ENCODE measurements at regions not wholly inside any gene's neighbourhood (a gene's known extent, or its start where the extent isn't known, plus 50 kb on each side); places are given as distances from the start of the nearest gene placed in this dataset.
A peak's percentile ranks its signal among the peaks of the same experiment; 100 is the strongest.
"Not testable (repeated sequence)": the region's sequence is repeated elsewhere in the genome, so short reads cannot be mapped to it uniquely, and the experiment has no call there.

GRCh38 chr4:18616720-18617119 is 595.2 kb upstream of the LCORL start:
- no peak overlapping the region for H3K4me3 ChIP-seq
- H3K36me3 ChIP-seq (replicated peaks): no peaks in the 10 kb centered on the region
- in situ Hi-C loops (cut with MboI; ENCODE audit: low sequenced_read_pairs): no loop called here
- no peak for DNase-seq (ENCODE audit: low spot score in 2 of 2)
- no peaks in the 10 kb centered on the region for H3K9me3 ChIP-seq
- H3K4me1 ChIP-seq: no peaks in the 10 kb centered on the region; the same call in 1 of the 2 replicates
- H3K27me3 ChIP-seq (ENCODE audit: low read depth): peaks cover 11% of the 10 kb centered on the region

GRCh38 chr4:18611026-18611425 is 589.5 kb upstream of the LCORL start:
- no peak for DNase-seq (ENCODE audit: low spot score in 2 of 2)
- H3K4me1 ChIP-seq: no peaks in the 10 kb centered on the region
- H3K4me3 ChIP-seq: no peak overlapping the region
- no peaks in the 10 kb centered on the region for H3K9me3 ChIP-seq
- in situ Hi-C loops (cut with MboI; ENCODE audit: low sequenced_read_pairs): no loop called here
- peaks cover 17% of the 10 kb centered on the region for H3K27me3 ChIP-seq (ENCODE audit: low read depth)
- no peaks in the 10 kb centered on the region for H3K36me3 ChIP-seq (replicated peaks)

GRCh38 chr4:18608908-18609533 is 587.5 kb upstream of the LCORL start:
- Histone ChIP-seq H3K4me1 (no peaks in the 10 kb centered on the region), H3K9me3 (no peaks in the 10 kb centered on the region), H3K4me3 (no peak overlapping the region), H3K27me3 (ENCODE audit: low read depth) (peaks cover 11% of the 10 kb centered on the region), H3K36me3 (replicated peaks) (no peaks in the 10 kb centered on the region)
- no peak for DNase-seq (ENCODE audit: low spot score in 2 of 2)
- in situ Hi-C loops (cut with MboI; ENCODE audit: low sequenced_read_pairs): no loop called here

GRCh38 chr4:18602610-18603009 is 581.1 kb upstream of the LCORL start:
- H3K9me3 ChIP-seq; H3K4me1 ChIP-seq; H3K27me3 ChIP-seq (ENCODE audit: low read depth); H3K36me3 ChIP-seq (replicated peaks); H3K4me3 ChIP-seq; in situ Hi-C loops (cut with MboI; ENCODE audit: low sequenced_read_pairs): not testable (repeated sequence)
- DNase-seq (ENCODE audit: low spot score in 2 of 2): peak in 1 of 2 experiments; percentile 49

- H3K9me3 ChIP-seq: no peaks in the 10 kb centered on the region
- in situ Hi-C loops (cut with MboI; ENCODE audit: low sequenced_read_pairs): loop anchor here (25.0 kb wide), 1 partner anchor 1056 kb away; no protein-coding TSS in a partner anchor
- no peaks in the 10 kb centered on the region for H3K36me3 ChIP-seq (replicated peaks)
- H3K4me1 ChIP-seq: no peaks in the 10 kb centered on the region
- H3K4me3 ChIP-seq: no peak overlapping the region
- DNase-seq (ENCODE audit: low spot score in 2 of 2): peak; percentile 47 to 64
- H3K27me3 ChIP-seq (ENCODE audit: low read depth): peaks cover 5% of the 10 kb centered on the region; the same call in 1 of the 2 replicates
Measured at GRCh38 chr4:18593297-18594002, 571.9 kb upstream of the LCORL start.

GRCh38 chr4:18582841-18583240 is 561.3 kb upstream of the LCORL start:
- in situ Hi-C loops (cut with MboI; ENCODE audit: low sequenced_read_pairs): loop anchor here (25.0 kb wide), 1 partner anchor 1046 kb away; no protein-coding TSS in a partner anchor
- no peaks in the 10 kb centered on the region for H3K36me3 ChIP-seq (replicated peaks)
- H3K4me1 ChIP-seq: no peaks in the 10 kb centered on the region
- no peaks in the 10 kb centered on the region for H3K9me3 ChIP-seq
- no peak overlapping the region for H3K4me3 ChIP-seq
- H3K27me3 ChIP-seq (ENCODE audit: low read depth): peaks cover 2% of the 10 kb centered on the region
- DNase-seq (ENCODE audit: low spot score in 2 of 2): no peak

- no peaks in the 10 kb centered on the region for H3K4me1 ChIP-seq
- no peak for DNase-seq (ENCODE audit: low spot score in 2 of 2)
- H3K4me3 ChIP-seq: no peak overlapping the region
- no peaks in the 10 kb centered on the region for H3K9me3 ChIP-seq
- H3K36me3 ChIP-seq (replicated peaks): no peaks in the 10 kb centered on the region
- H3K27me3 ChIP-seq (ENCODE audit: low read depth): peaks cover 2% of the 10 kb centered on the region
- in situ Hi-C loops (cut with MboI; ENCODE audit: low sequenced_read_pairs): loop anchor here (25.0 kb wide), 1 partner anchor 1041 kb away; no protein-coding TSS in a partner anchor
Measured at GRCh38 chr4:18578307-18578706, 556.8 kb upstream of the LCORL start.

- Histone ChIP-seq H3K36me3 (replicated peaks) (no peaks in the 10 kb centered on the region), H3K4me1 (no peaks in the 10 kb centered on the region), H3K4me3 (no peak overlapping the region), H3K9me3 (no peaks in the 10 kb centered on the region), H3K27me3 (ENCODE audit: low read depth) (no peaks in the 10 kb centered on the region)
- no peak for DNase-seq (ENCODE audit: low spot score in 2 of 2)
- in situ Hi-C loops (cut with MboI; ENCODE audit: low sequenced_read_pairs): no loop called here
Measured at GRCh38 chr4:18572481-18572880, 550.9 kb upstream of the LCORL start.

GRCh38 chr4:18571301-18571761 is 549.8 kb upstream of the LCORL start:
- Histone ChIP-seq H3K4me3 (no peak overlapping the region), H3K9me3 (no peaks in the 10 kb centered on the region), H3K4me1 (no peaks in the 10 kb centered on the region), H3K36me3 (replicated peaks) (no peaks in the 10 kb centered on the region), H3K27me3 (ENCODE audit: low read depth) (no peaks in the 10 kb centered on the region)
- in situ Hi-C loops (cut with MboI; ENCODE audit: low sequenced_read_pairs): no loop called here
- DNase-seq (ENCODE audit: low spot score in 2 of 2): no peak

GRCh38 chr4:18570370-18570769 is 548.8 kb upstream of the LCORL start:
- Histone ChIP-seq H3K9me3 (no peaks in the 10 kb centered on the region), H3K4me3 (no peak overlapping the region), H3K27me3 (ENCODE audit: low read depth) (no peaks in the 10 kb centered on the region), H3K36me3 (replicated peaks) (no peaks in the 10 kb centered on the region), H3K4me1 (no peaks in the 10 kb centered on the region)
- in situ Hi-C loops (cut with MboI; ENCODE audit: low sequenced_read_pairs): no loop called here
- no peak for DNase-seq (ENCODE audit: low spot score in 2 of 2)

GRCh38 chr4:18568600-18568999 is 547.0 kb upstream of the LCORL start:
- in situ Hi-C loops (cut with MboI; ENCODE audit: low sequenced_read_pairs): no loop called here
- H3K4me1 ChIP-seq: no peaks in the 10 kb centered on the region
- H3K4me3 ChIP-seq: no peak overlapping the region
- no peak for DNase-seq (ENCODE audit: low spot score in 2 of 2)
- no peaks in the 10 kb centered on the region for H3K27me3 ChIP-seq (ENCODE audit: low read depth)
- H3K9me3 ChIP-seq: no peaks in the 10 kb centered on the region
- H3K36me3 ChIP-seq (replicated peaks): no peaks in the 10 kb centered on the region

- in situ Hi-C loops (cut with MboI; ENCODE audit: low sequenced_read_pairs): no loop called here
- Histone ChIP-seq H3K27me3 (ENCODE audit: low read depth) (no peaks in the 10 kb centered on the region), H3K4me3 (no peak overlapping the region), H3K36me3 (replicated peaks) (no peaks in the 10 kb centered on the region), H3K4me1 (no peaks in the 10 kb centered on the region), H3K9me3 (no peaks in the 10 kb centered on the region)
- no peak for DNase-seq (ENCODE audit: low spot score in 2 of 2)
Measured at GRCh38 chr4:18566970-18567799, 545.6 kb upstream of the LCORL start.

GRCh38 chr4:18559492-18559891 is 537.9 kb upstream of the LCORL start:
- in situ Hi-C loops (cut with MboI; ENCODE audit: low sequenced_read_pairs): no loop called here
- H3K27me3 ChIP-seq (ENCODE audit: low read depth): no peaks in the 10 kb centered on the region
- no peaks in the 10 kb centered on the region for H3K9me3 ChIP-seq
- H3K4me1 ChIP-seq: no peaks in the 10 kb centered on the region
- H3K4me3 ChIP-seq: no peak overlapping the region
- no peaks in the 10 kb centered on the region for H3K36me3 ChIP-seq (replicated peaks)
- no peak for DNase-seq (ENCODE audit: low spot score in 2 of 2)

- Histone ChIP-seq H3K27me3 (ENCODE audit: low read depth) (no peaks in the 10 kb centered on the region), H3K4me1 (no peaks in the 10 kb centered on the region), H3K36me3 (replicated peaks) (no peaks in the 10 kb centered on the region), H3K4me3 (no peak overlapping the region), H3K9me3 (no peaks in the 10 kb centered on the region)
- DNase-seq (ENCODE audit: low spot score in 2 of 2): no peak
- in situ Hi-C loops (cut with MboI; ENCODE audit: low sequenced_read_pairs): no loop called here
Measured at GRCh38 chr4:18556402-18556801, 534.8 kb upstream of the LCORL start.
